Muscle of back (tissue), 3 donors: ENCODE measurements at regions not wholly inside any gene's neighbourhood (a gene's known extent, or its start where the extent isn't known, plus 50 kb on each side); places are given as distances from the start of the nearest gene placed in this dataset.

ENCODE experiments used
- DNase-seq, 3 donors: peaks; one replicate each; pipeline versions ENCODE4 v3.0.0 to v3.0.0-alpha.2; 2013

GRCh38 chr14:26766726-26767125, 168.9 kb upstream of the NOVA1 start:
- DNase-seq: no peak

GRCh38 chr14:26773906-26774593, 176.2 kb upstream of the NOVA1 start:
- DNase-seq: no peak

GRCh38 chr14:26775765-26776563, 178.1 kb upstream of the NOVA1 start:
- DNase-seq: peak; percentile 25 to 71 (median 67)

DNA sequence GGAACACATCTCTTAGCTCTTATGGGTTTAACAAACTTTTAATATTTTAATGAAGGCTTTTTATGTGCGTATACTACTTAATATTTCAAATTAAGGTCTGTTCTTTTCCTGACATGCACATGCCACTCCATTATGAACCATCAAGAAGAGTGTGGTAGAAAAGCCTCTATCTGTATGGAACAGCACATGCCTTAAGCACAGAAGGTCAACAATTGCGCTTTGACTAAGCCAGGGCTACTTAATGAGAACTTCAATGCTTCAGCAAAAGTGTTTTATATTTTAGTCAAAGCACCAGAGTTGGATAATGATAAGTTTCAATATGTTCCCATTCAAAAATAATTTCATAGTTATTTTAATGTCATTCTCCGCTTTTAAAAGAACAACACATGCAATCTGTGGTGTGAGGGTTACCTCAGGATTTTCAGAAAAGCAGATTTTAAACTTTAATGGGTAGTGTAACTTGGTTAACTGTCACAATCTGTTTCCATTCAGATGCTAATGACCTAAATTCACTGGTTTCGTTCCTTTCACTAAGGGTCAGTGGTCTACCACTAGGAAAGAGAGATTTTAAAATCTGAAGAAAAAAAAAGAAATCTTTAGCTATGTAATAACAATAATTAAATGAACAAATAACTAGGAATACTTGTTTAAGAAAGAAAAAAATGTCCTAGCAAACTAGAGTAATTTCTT, 193.4 kb upstream of the NOVA1 start:
- DNase-seq: no peak

- DNase-seq: no peak
Measured at GRCh38 chr14:26794731-26795130, 196.9 kb upstream of the NOVA1 start.

- no peak for DNase-seq
Measured at GRCh38 chr14:26808407-26808806, 210.6 kb upstream of the NOVA1 start.

DNA sequence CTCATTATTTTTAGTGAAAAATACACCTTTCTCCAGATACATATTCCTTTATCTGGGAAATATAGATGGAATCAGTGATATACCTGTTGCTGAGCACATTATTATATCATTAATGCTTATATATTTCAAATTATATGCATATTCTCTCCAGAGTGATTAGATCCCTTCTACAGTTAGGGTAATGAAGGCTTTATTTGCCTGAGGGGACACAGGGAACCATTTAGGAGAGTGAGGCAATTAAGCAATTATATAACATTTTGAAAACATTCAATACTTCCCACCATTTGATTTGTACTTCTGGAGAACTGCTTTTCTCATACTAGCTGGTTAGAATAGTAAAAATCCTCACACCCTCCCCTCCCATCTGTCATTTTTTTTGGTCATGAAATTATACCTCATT, 212.8 kb upstream of the NOVA1 start:
- DNase-seq: no peak

- no peak for DNase-seq
Measured at GRCh38 chr14:26811756-26812305, 214.0 kb upstream of the NOVA1 start.

DNA sequence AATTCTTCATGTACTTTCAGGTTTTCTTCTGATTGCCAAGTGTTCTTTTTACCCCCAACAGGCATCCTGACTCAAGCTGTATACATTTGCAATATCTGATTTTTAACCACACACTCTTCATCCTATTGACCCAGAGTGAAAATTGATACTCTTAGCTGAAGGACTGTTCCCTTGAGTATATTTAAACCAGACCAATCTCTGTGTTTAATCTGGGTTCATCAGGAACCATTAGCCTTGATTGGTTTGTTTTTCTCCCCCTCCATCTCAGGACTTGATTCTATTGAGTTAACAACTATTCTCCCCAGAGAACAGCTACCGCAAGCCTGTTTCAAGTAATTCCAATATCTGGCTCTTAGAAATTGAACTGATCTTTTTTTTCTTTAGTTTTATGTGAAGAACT, 222.3 kb upstream of the NOVA1 start:
- no peak for DNase-seq

- DNase-seq: no peak
Measured at GRCh38 chr14:26820572-26820971, 222.7 kb upstream of the NOVA1 start.

- DNase-seq: no peak
Measured at GRCh38 chr14:26828741-26829140, 230.9 kb upstream of the NOVA1 start.

DNA sequence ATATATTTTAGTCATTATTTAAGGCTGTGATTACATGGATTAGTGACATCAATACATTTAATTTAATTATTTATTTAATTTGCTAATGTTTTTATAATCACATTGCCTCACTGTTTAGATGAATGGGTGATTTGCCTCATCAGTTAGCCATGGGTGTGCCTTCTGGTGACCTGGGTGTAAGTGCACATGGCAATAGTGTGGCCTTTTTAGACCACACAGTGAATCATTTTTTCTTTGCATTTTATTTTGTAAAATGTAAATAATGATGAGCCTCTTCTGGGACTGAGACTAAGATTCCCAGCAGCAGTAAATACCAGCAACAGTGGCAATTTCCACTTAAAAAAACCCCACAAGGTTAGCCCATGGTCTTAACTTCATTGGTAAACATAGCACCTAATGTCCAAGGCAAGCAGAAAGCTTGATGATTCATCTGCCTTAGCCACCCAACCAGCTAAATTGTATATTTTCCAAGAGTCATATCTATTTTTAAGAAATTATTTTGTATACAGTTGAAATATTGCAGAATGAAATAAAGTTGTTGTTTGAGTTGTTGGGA, 235.9 kb upstream of the NOVA1 start:
- no peak for DNase-seq

GRCh38 chr14:26835979-26836570, 238.2 kb upstream of the NOVA1 start:
- no peak for DNase-seq

DNA sequence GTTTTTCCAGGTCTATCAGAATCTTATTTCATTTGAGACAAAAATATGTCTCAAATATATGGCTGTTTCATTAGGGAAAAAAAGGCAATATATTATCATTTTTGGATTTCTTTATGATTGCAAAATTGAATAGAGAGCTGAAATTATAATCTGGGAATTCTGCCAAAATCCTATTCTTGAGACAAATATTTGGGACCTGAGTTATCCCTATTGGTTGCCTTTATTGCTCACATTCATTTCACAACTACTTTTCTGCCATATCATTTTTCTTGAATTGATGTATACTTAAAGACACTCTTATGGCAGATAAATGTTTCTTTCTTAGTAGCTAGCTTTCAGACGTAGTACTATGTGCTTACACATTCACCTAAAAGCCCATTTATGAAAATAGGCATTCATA, 241.6 kb upstream of the NOVA1 start:
- DNase-seq: peak in 1 of 3 donors; percentile 16

- DNase-seq: no peak
Measured at GRCh38 chr14:26841326-26841725, 243.5 kb upstream of the NOVA1 start.

DNA sequence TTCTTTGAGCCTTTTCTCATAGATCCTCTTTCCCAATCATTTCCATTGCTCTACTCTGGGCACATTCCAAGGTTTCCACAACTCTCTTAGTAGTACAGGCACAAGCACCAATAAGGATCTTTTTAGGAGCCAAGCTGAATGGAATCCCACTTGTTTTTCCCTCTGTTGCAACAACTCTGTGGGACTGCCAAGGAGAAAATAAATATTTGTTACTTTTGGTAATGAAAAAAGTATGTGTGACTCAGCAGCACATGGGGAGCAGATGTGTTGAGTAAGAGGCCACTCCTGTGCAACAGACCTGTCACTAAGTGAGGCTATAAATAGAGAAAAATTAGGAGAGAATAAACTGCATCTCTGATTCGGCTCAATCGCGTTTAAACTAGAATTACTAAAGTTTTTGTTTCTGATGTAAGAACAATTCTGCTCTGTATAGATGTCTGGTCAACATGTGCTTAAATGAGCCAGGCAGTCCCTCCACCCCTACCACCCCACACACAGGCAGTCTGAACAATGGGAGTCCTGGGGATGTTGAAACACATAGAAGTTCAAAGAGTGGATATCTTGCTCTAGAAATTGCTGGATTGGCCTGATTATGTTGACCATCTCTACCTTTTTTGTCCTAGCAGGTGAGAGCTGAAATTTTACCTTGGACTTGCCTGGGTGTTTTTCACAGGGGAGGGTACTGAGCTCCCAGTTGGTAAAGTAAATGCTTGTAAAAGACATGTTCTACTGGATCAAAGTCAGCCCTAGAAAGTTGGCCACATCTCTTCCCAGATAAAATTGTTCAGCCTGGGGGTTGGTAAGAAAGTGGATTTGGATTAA, 244.3 kb upstream of the NOVA1 start:
- DNase-seq: peak; percentile 87 to 94 (median 93)

- no peak for DNase-seq
Measured at GRCh38 chr14:26845151-26845818, 247.5 kb upstream of the NOVA1 start.

GRCh38 chr14:26846388-26846787, 248.6 kb upstream of the NOVA1 start:
- no peak for DNase-seq

- no peak for DNase-seq
Measured at GRCh38 chr14:26849514-26849913, 251.7 kb upstream of the NOVA1 start.

DNA sequence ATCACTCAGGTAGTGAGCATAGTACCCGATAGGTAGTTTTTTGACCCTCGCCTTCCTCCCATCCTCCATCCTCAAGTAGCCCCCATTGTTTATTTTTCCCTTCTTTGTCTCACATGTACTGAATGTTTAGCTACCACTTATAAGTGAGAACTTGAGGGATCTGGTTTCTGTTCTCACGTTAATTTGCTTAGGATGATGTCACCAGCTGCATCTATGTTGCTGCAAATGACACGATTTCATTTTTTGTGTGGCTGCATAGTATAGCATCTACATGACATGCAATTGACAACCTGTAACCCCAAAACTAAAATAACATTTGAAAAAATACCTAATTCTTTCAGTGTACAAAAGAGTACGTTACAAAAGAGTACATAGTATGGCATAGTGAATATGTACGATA, 254.0 kb upstream of the NOVA1 start:
- DNase-seq: no peak
